NCI-H748 treated with DMSO at 0.1 percent for 48 hours (cell line): ENCODE measurements at regions not wholly inside any gene's neighbourhood (a gene's known extent, or its start where the extent isn't known, plus 50 kb on each side); places are given as distances from the start of the nearest gene placed in this dataset.

Experiments
- DNase-seq: peaks from one replicate; lab custom pipeline; 2025; lab: John Stamatoyannopoulos, UW

- no peak for DNase-seq
Observed at GRCh38 chr3:73796382-73796781, 171.6 kb upstream of the PDZRN3 start.

- no peak for DNase-seq
Observed at GRCh38 chr3:73791356-73791755, 166.6 kb upstream of the PDZRN3 start.

- no peak for DNase-seq
Observed at GRCh38 chr3:73789825-73790444, 165.2 kb upstream of the PDZRN3 start.

DNA sequence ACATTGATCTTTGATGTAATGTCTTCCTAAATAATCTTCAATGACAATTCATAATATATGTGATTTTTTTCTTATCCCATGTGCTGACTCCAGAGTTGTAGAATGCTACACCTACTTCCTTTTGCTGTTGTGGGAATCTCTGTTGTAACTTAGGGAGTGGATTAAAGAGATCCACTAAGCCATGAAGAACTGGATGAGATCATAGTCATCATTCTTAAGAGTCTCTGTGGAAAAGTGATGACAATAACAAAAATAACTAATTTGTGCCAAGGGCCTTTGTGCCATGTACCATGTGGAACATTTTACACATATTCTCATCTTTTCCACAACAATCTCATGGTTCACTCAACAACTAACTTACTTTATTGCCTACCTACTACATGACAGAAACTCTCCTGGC, 162.9 kb upstream of the PDZRN3 start:
- no peak for DNase-seq

DNA sequence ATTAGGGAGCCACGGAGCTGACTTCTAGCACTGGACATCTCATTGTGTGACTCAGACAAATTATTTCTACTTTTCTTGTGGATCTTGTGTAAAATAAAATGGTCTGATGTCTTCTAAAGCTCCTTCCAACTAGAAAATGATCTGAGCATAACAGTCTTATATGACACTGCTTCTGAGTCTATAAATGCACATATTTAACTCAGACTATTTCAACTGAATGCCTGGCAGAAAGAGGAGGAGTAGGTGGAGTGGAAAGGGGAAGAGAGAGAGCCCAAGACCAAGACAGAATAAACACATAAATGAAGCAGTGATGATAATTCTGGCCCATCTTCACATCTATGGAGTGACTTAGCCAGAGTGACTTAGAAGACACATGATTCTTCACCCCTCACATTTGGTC, 162.3 kb upstream of the PDZRN3 start:
- DNase-seq, result no peak

GRCh38 chr3:73786321-73786807, 161.6 kb upstream of the PDZRN3 start:
- DNase-seq, result no peak

GRCh38 chr3:73784686-73785392, 160.1 kb upstream of the PDZRN3 start:
- no peak for DNase-seq

- no peak for DNase-seq
Observed at GRCh38 chr3:73783811-73784210, 159.1 kb upstream of the PDZRN3 start.

DNA sequence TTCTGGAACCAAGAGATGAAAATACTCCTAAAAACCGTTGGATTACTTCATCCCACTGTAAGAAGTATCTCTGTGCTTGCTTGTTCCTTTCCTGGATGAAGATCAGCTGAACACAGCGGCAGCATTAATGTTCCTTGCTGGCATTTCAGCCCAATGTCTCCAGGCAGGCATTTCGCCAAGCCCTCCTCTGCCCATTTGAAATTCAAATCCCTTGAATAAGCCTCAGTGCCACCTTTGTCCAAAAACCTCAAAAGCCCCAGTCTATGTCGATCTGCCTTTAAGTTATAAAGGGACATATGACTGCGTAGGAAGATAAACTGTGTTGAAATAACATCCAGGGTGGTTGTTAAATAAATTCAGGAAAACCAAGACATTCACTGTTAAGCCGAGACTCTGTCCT, 156.8 kb upstream of the PDZRN3 start:
- no peak for DNase-seq

GRCh38 chr3:73774645-73775044, 149.9 kb upstream of the PDZRN3 start:
- no peak for DNase-seq

- DNase-seq, result no peak
Observed at GRCh38 chr3:73773233-73773632, 148.5 kb upstream of the PDZRN3 start.

DNA sequence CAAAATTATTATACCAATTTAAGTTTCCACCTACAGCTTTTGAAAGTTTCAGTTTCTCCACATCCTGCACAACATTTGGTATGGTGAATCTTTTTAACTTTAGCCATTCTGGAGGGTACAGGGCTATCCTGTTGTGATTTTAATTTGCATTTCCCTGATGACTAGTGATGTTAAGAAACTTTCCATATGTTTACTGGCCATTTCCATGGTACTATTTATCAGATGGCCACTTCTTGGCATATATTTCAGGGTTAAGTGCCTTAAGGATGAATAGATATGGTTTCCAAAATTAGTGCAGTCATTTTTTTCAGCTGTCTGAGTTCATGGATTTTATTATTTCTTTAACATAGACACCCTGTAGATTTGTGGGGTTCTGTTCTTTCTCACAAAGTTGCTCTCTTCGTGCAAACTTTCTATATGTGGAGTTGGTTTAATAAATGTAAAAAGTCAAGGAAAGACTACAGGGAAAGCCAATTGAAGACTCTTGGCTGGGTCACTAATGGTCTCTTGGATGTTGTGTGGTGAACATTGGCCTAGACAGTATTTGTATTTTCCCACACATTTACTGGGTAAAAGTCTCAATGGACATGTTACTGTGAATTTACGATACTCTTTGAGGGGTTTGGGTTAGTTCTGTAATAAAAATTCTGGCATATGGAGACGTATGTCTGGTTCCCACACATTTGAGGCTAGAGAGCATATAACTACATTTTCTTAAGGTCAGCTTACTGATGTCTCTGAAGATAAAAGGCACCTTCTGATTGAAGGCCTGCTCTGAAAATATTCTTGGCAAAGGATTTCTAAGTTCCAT, 147.5 kb upstream of the PDZRN3 start:
- no peak for DNase-seq

- DNase-seq, result no peak
Observed at GRCh38 chr3:73768524-73769308, 144.0 kb upstream of the PDZRN3 start.

GRCh38 chr3:73766599-73767381, 142.0 kb upstream of the PDZRN3 start:
- no peak for DNase-seq

DNA sequence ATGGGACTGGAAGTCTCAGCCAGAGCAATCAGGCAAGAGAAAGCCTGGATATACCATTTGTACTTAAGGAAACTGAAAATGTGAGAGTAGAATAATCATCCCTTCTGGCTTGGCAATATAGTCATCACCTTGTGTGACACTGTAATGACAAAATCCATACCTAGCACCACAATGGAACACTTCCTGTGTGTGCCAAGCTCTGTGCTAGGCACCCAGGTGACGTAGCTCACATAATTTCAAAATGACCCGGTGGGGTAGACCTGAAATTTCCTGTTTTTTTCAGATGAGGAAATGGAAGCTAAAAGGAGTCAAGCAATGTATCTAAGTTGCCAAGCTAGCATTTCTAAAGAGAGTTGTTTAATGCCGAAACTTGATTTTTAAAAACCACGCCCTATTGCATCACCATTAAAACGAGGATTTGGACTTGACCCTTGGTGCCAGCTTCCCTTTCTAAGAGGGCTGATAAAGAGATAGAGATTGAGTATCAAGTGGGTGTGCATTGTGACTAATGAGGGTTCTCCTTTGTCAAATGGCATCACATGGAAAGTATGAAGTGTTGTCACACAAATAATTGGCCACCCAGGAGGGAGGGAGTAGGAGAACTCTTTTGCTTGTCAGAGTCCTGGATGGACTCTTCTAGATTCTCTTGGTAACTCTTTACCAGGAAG, 141.3 kb upstream of the PDZRN3 start:
- DNase-seq, result no peak

DNA sequence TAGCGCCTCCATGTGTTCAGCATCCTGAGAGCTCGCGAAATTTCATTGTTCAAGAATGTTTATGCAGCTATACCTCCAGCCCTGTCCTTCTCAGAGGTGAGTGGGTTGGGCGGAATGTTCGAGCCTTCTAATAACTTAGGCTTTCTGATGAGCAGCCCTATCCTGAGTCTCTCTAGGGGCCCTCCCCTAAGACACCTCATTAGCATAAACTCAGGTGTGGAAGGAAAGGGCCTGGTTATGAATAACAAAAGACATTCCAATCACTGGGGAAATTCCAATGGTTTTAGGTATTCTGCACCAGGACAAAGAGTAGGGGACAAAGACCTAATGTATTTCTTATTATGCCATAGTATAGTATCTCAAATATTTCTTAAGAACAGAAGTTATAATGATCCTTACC, 138.1 kb upstream of the PDZRN3 start:
- no peak for DNase-seq

DNA sequence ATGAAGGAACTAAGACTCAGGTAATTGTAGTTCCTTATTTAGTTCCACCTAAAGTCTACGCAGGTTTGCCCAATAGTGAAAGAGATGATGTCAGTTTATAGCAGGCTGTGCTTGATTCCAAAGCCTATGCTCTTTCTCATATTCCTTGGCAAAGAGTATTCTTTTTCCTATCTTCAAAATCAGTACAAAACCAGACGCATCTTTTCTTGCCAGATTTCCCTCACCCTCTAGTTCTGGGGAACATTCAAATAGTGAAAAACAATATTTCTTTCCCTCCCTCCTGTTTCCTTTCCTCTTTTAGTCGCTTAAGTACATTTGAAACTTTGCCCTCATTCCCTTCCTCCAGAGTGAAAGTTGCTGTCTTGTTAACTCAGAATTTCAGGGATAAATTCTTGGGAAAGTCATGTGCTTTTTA, 134.6 kb upstream of the PDZRN3 start:
- DNase-seq, result no peak

- no peak for DNase-seq
Observed at GRCh38 chr3:73757536-73757935, 132.8 kb upstream of the PDZRN3 start.

DNA sequence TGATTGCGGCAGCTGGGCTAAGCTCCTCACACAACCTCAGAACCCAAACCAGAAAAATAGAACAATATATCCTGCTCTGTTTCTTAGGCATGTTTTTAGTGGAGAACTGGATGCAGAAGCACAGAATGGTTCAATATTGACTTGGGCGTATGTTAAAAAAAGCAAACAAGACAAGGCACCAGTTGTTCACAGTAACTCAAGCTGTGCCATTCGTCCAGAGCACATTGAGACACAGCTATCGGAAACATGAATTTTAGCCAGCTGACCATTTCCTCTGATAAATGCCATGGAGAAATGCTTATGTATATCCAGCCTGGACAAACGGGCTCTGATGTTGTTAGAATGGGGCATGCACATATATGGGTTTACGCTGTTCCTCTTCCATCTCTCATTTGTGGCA, 129.2 kb upstream of the PDZRN3 start:
- DNase-seq, result no peak

GRCh38 chr3:73752338-73752737, 127.6 kb upstream of the PDZRN3 start:
- DNase-seq, result no peak

DNA sequence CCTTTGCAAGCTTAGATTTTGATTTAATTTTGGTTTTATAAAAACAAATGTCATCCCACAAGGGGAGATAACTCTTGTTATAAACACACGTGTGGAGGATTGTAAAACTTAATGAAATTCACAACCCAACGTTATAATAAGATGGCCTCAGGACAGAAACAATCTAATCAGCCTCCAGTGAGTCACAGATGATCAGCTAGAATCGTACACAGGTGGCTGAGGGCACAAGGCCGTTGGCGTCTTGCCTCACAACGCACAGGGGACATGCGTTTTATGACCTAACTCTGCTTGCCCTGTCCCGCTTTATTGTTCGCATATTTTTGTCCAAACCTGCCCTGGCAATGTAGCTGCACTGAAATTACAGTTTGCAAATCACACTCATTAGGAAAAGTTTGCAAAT, 121.9 kb upstream of the PDZRN3 start:
- no peak for DNase-seq
